ENCODE measurements at regions not wholly inside any gene's neighbourhood (a gene's known extent, or its start where the extent isn't known, plus 50 kb on each side); places are given as distances from the start of the nearest gene placed in this dataset.

GRCh38 chr20:20788308-20788707 lies 75.9 kb upstream of the RALGAPA2 start:
- TF ChIP-seq CTCF (IDR thresholded peaks at IDR 0.05) (no peak), ZFX (IDR thresholded peaks at IDR 0.05; ENCODE audit: borderline replicate concordance) (no peak)

Data from 22Rv1 (cell line).